Psoas muscle (tissue), 7 donors: ENCODE measurements at regions not wholly inside any gene's neighbourhood (a gene's known extent, or its start where the extent isn't known, plus 50 kb on each side); places are given as distances from the start of the nearest gene placed in this dataset.

Experiments
- ATAC-seq, 4 donors: fragments of 200-7000 bp; cut with Tn5 transposase; one replicate each; pipeline ENCODE4 v1.9.1; 2020; ENCODE audit warnings: moderate library complexity in 3 of 4, mild to moderate bottlenecking in 2 of 4
- DNase-seq, 2 donors: peaks; one replicate each; pipeline ENCODE4 v3.0.0-alpha.2; 2020
- H3K27ac ChIP-seq: fragments of 200-600 bp; one replicate; pipeline ENCODE4 v1.8.0; 2022
- H3K27me3 ChIP-seq, 3 donors: fragments of 200-600 bp in 1 of 3; one replicate each; pipeline versions ENCODE4 v1.6.1 to v1.8.0; 2013 to 2022; ENCODE audit warnings: low read length in 2 of 3, mild to moderate bottlenecking in 2 of 3, moderate library complexity in 1 of 3; ENCODE audit not compliant: insufficient read depth in 3 of 3
- H3K36me3 ChIP-seq, 2 donors: fragments of 200-600 bp in 1 of 2; one replicate each; pipeline versions ENCODE4 v1.6.1 to v1.8.0; 2013 to 2022; ENCODE audit warnings: low read depth in 1 of 2, mild to moderate bottlenecking in 1 of 2, moderate library complexity in 1 of 2; ENCODE audit not compliant: insufficient read depth in 1 of 2
- H3K4me1 ChIP-seq: fragments of 200-600 bp; one replicate; pipeline ENCODE4 v1.8.0; 2022
- H3K4me3 ChIP-seq: fragments of 200-600 bp; one replicate; pipeline ENCODE4 v1.8.0; 2022; ENCODE audit warnings: mild to moderate bottlenecking
- H3K9me3 ChIP-seq: fragments of 200-600 bp; one replicate; pipeline ENCODE4 v1.8.0; 2022
- CTCF ChIP-seq: fragments of 200-600 bp; IDR thresholded peaks from one replicate; pipeline ENCODE4 v1.8.0; 2022; ENCODE audit warnings: antibody characterized with exemption
- WGBS, 3 donors: extraction: QIAGEN DNeasy Blood & Tissue Kit; methylation state at CpG; one replicate each; pipeline versions ENCODE4 v1.1.6 to v1.1.7; 2013; 5-methylcytosine and 5-hydroxymethylcytosine counted together
- intact Hi-C, 2 donors: fragments of 100-400 bp; cut with DNase I; formaldehyde crosslinking; loops; one replicate each; pipeline versions ENCODE4 v1.11.0 to v1.14.2; 2022
- donor health status: healthy with polysubstance abuse.
- donor health status: DM: no; HTN: no; CAD: no; lungs with moderate emphysema.
- donor health status: Bipolar disorder and iron deficiency.
- donor health status: healthy.
- donor health status: DM: yes; HTN: yes; CAD: no.
- donor health status: DM: no; HTN: no; CAD: no.
- donor health status: DM: yes; HTN: yes; CAD: no.

- ATAC-seq (no peak), DNase-seq (no peak)
- WGBS, 3 donors: 63 to 76% (median 67%) methylated on average over 1 of the region's 1 CpG
- Histone ChIP-seq H3K9me3 (no peaks in the 10 kb centered on the region), H3K4me3 (no peak overlapping the region), H3K27ac (no peak overlapping the region), H3K36me3 (no peaks in the 10 kb centered on the region), H3K4me1 (no peaks in the 10 kb centered on the region), H3K27me3 (peaks cover 0 to 5% (median 0%) of the 10 kb centered on the region in 3 donors)
- intact Hi-C loops: no loop called here
- TF ChIP-seq CTCF: no peak
Measured at GRCh38 chr9:18149471-18150011, 324.4 kb upstream of the ADAMTSL1 start.

GRCh38 chr9:18154661-18155060 lies 319.3 kb upstream of the ADAMTSL1 start:
- Histone ChIP-seq H3K4me1 (no peaks in the 10 kb centered on the region), H3K4me3 (no peak overlapping the region), H3K9me3 (no peaks in the 10 kb centered on the region), H3K27me3 (no peaks in the 10 kb centered on the region), H3K36me3 (no peaks in the 10 kb centered on the region), H3K27ac (no peak overlapping the region)
- no peak for ATAC-seq
- no peak for DNase-seq
- intact Hi-C loops: no loop called here
- no peak for TF ChIP-seq CTCF
- WGBS, 3 donors: 71 to 76% (median 74%) methylated on average over 1 of the region's 1 CpG

- no peak for ATAC-seq
- H3K27ac ChIP-seq: no peak overlapping the region
- no peak for TF ChIP-seq CTCF
- H3K4me3 ChIP-seq: no peak overlapping the region
- 33 to 43% (median 33%) methylated on average over 3 of the region's 3 CpGs for WGBS, 3 donors
- no peaks in the 10 kb centered on the region for H3K4me1 ChIP-seq
- no peaks in the 10 kb centered on the region for H3K9me3 ChIP-seq
- DNase-seq: no peak
- intact Hi-C loops: no loop called here
- H3K36me3 ChIP-seq: no peaks in the 10 kb centered on the region
- peaks cover 0 to 2% (median 0%) of the 10 kb centered on the region in 3 donors for H3K27me3 ChIP-seq
Measured at GRCh38 chr9:18159254-18159653, 314.7 kb upstream of the ADAMTSL1 start.

GRCh38 chr9:18163146-18163545 lies 310.8 kb upstream of the ADAMTSL1 start:
- ATAC-seq (no peak), DNase-seq (no peak)
- Histone ChIP-seq H3K27me3 (peaks cover 0 to 2% (median 0%) of the 10 kb centered on the region in 3 donors), H3K4me3 (no peak overlapping the region), H3K27ac (no peak overlapping the region), H3K36me3 (no peaks in the 10 kb centered on the region), H3K9me3 (no peaks in the 10 kb centered on the region), H3K4me1 (no peaks in the 10 kb centered on the region)
- no peak for TF ChIP-seq CTCF
- 71 to 87% (median 76%) methylated on average over 1 of the region's 1 CpG for WGBS, 3 donors
- intact Hi-C loops: no loop called here

- no peak overlapping the region for H3K27ac ChIP-seq
- H3K9me3 ChIP-seq: no peaks in the 10 kb centered on the region
- TF ChIP-seq CTCF: no peak
- no peak overlapping the region for H3K4me3 ChIP-seq
- ATAC-seq (no peak), DNase-seq (no peak)
- peaks cover 0 to 2% (median 0%) of the 10 kb centered on the region in 3 donors for H3K27me3 ChIP-seq
- H3K4me1 ChIP-seq: no peaks in the 10 kb centered on the region
- 98 to 100% (median 99%) methylated on average over 1 of the region's 1 CpG for WGBS, 3 donors
- intact Hi-C loops: no loop called here
- H3K36me3 ChIP-seq: no peaks in the 10 kb centered on the region
Measured at GRCh38 chr9:18167733-18168132, 306.2 kb upstream of the ADAMTSL1 start.
